ENCODE measurements at regions not wholly inside any gene's neighbourhood (a gene's known extent, or its start where the extent isn't known, plus 50 kb on each side); places are given as distances from the start of the nearest gene placed in this dataset.

DNA sequence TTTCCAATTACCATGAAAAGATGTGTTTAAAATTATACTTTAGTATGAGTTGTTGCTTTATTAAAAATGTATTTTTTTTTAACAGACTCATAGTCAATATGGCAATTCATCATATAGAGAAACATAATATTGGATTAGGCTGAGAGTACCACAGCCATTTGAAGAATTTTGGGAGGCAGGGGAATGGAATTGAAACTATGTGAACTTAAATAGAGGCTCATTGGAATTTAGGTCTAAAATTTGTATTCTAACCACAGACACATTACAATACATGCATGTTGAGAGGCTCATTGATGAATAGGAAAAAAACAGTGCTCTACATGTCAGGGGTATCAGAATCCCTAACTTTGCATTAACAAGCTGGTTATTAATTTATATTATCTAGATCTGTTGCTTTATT, 269.6 kb downstream of the DKK2 start:
- DNase-seq: no peak

DNA sequence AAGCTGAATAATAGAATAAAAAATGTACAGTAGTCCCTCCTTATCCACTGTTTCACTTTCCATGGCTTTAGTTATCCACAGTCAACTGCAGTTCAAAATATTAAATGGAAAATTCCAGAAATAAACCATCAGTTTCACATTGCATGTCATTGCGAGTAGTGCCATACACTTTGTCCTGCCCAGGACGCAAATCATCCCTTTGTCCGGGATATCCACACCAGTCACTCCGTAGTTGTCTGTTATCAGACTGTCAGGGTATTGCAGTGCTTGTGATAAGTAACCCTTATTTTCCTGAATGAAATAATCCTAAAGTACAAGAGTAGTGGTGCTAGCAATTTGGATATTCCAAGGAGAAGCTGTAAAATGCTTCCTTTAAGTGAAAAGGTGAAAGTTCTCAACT, 271.3 kb downstream of the DKK2 start:
- DNase-seq: no peak

GRCh38 chr4:106762666-106763443, 273.3 kb downstream of the DKK2 start:
- DNase-seq: no peak

- DNase-seq: no peak
These were observed 282.7 kb downstream of the DKK2 start for GRCh38 chr4:106753426-106753825.

DNA sequence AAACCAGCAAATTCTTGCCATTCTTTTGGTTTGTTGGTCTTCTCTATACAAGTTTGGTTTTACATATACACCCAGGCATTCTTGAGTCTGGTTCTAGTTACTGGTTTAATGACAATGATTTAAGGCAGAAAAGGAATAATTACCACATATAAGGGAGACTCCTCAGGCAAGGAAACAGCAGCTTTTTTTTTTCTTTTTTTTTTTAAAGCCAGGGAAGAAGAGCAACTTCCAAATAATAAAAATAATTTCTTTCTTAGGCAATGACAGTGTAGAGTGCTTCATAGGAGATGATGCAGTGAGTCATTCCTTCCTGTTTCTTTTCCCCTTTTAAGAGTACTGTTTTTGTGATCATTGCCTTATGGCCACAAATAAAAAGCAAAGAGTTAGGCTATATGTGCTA, 289.7 kb downstream of the DKK2 start:
- no peak for DNase-seq

- DNase-seq: no peak
These were observed 298.0 kb downstream of the DKK2 start for GRCh38 chr4:106738121-106738520.

GRCh38 chr4:106718548-106718947, 317.6 kb downstream of the DKK2 start:
- no peak for DNase-seq

- DNase-seq: no peak
These were observed 319.0 kb downstream of the DKK2 start for GRCh38 chr4:106717091-106717490.

GRCh38 chr4:106715825-106716224, 320.3 kb downstream of the DKK2 start:
- DNase-seq: no peak

DNA sequence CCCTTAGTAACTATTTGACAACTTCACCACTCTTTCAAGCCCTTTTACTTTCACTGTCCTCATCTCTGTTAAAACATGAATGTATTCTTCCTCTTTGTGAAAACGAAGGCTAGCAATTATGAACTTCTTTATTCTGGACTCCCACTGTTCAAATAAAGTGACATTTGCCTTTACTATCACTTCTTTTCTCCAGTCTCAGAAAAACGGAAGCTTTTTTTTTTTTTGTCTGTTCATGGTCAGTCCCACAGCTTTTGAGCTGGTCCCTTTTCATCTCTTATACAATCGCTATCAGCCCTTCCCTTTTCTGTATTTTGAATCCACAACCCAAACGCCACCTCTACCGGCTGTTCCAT, 327.7 kb downstream of the DKK2 start:
- DNase-seq: no peak

DNA sequence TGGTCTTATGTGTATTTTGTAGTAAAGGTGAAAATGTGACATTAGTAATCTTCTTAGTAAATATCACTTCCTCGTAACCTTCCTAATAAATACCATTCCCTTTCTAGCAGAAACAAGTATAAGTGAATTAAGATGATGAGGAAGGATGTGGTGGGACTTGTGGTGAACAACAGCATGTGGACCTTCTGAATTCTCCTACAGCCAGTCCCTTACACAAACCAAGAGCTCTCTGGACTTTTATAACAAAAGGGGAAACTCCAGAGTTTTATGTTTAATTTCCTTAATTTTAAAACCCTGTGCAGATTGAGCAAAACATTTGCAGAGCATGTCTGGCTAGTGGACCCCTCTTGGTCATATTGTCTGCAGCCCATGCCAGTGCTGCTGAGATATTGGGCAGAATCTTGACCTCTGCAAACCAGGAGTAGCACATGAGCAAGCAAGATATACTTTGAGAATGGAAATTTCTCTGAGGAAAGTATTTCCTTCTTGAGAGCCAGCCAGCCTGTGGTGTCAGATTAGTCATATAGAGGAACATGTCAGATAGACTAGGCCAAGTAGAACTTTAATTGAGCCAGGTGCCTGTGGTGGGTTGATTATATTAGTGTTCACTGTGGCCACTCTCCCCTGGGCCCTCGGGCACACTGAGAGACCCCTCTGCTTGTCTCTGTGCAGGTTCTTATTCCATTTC, 328.2 kb downstream of the DKK2 start:
- DNase-seq: no peak

- DNase-seq: no peak
These were observed 331.8 kb downstream of the DKK2 start for GRCh38 chr4:106704253-106704870.

GRCh38 chr4:106700321-106700720, 331.7 kb upstream of the GIMD1 start:
- no peak for DNase-seq

- no peak for DNase-seq
These were observed 330.1 kb upstream of the GIMD1 start for GRCh38 chr4:106698621-106699195.

- DNase-seq: no peak
These were observed 327.1 kb upstream of the GIMD1 start for GRCh38 chr4:106695501-106696262.

DNA sequence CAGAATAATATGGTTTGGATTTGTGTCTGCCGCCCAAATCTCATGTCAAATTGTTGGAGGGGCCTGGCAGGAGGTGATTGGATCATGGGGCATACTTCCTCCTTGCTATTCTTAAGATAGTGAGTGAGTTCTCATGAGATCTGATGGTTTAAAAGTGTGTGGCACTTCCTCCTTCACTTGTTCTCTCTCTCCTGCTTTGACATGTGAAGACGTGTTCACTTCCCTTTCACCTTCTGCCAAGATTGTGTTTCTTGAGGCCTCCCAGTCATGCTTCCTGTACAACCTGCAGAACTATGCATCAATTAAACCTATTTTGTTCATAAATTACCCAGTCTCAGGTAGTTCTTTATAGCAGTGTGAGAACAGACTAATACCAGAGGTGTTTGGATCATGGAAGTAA, 325.7 kb upstream of the GIMD1 start:
- no peak for DNase-seq

- DNase-seq: no peak
These were observed 323.2 kb upstream of the GIMD1 start for GRCh38 chr4:106691749-106692148.

- DNase-seq: no peak
These were observed 321.9 kb upstream of the GIMD1 start for GRCh38 chr4:106690487-106690886.

DNA sequence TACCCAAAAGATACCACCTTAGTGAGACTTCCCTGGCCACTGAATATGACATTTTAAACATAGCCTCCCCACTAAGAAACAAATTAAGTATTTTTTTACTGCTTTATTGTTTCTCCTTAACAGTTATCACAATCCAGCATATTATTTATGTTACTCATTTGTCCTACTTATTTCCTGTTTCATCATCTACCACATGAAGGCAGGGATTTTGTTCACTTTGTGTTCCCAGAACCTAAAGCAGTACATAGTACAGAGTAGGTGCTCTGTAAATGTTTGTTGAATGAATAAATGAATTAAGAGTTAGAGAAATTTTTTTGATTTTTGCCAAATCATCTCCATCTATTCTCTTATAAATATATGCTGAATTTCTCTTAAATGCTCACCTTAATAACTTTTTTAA, 318.4 kb upstream of the GIMD1 start:
- no peak for DNase-seq

- no peak for DNase-seq
These were observed 312.9 kb upstream of the GIMD1 start for GRCh38 chr4:106681381-106681921.

GRCh38 chr4:106679063-106679462, 310.5 kb upstream of the GIMD1 start:
- no peak for DNase-seq

DNA sequence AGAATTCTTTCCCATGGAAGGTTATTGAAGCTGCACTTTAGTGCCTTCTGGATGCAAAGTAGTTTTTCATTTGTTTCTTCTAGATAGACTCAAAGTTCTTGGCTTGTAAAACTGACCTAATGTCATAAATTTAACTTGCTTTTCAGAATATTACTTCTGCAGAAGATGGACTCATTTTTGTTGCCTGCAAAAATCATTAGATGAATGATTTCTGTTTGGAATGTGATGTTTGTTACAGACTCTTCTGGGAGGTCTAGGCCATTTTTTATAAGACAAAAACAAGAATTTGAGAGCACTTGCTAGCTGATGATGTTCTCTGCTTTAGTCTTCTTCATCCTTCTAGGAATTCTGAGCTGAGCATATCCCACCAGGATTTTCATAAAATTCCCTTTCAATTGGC, 308.6 kb upstream of the GIMD1 start:
- DNase-seq: no peak
